Central memory CD8-positive, alpha-beta T cell (primary cell): ENCODE measurements at regions not wholly inside any gene's neighbourhood (a gene's known extent, or its start where the extent isn't known, plus 50 kb on each side); places are given as distances from the start of the nearest gene placed in this dataset.
"Not testable (repeated sequence)": the region's sequence is repeated elsewhere in the genome, so short reads cannot be mapped to it uniquely, and the experiment has no call there.

Experiments
- ATAC-seq: fragments of 150-1000 bp; cut with Tn5 transposase; replicated peaks from 2 replicates; pipeline ENCODE4 v1.10.0; 2022; ENCODE audit warnings: mild to moderate bottlenecking, moderate FRiP score, moderate number of reproducible peaks; ENCODE audit not compliant: poor library complexity, severe bottlenecking; ENCODE audit errors: extremely low read depth
- DNase-seq, 2 donors: peaks; one replicate each; pipeline ENCODE4 v3.0.0; 2021; ENCODE audit warnings: low spot score in 2 of 2
- H3K27ac Mint-ChIP-seq: one replicate; pipeline ENCODE4 v1.8.0; 2022; ENCODE audit warnings: low read depth, mild to moderate bottlenecking, moderate library complexity, mixed read lengths
- H3K27me3 Mint-ChIP-seq: one replicate; pipeline ENCODE4 v1.8.0; 2022; ENCODE audit warnings: mixed read lengths
- H3K36me3 Mint-ChIP-seq: one replicate; pipeline ENCODE4 v1.8.0; 2022; ENCODE audit warnings: mild to moderate bottlenecking, moderate library complexity, mixed read lengths; ENCODE audit not compliant: insufficient read depth
- H3K4me1 Mint-ChIP-seq: one replicate; pipeline ENCODE4 v1.8.0; 2022; ENCODE audit warnings: mixed read lengths
- H3K4me3 Mint-ChIP-seq: one replicate; pipeline ENCODE4 v1.8.0; 2022; ENCODE audit warnings: mild to moderate bottlenecking, moderate library complexity, mixed read lengths
- H3K9me3 Mint-ChIP-seq: one replicate; pipeline ENCODE4 v1.8.0; 2022; ENCODE audit warnings: mixed read lengths

GRCh38 chr18:30208546-30208945 is 834.0 kb downstream of the DSC3 start:
- Mint-ChIP-seq H3K27ac (no peak overlapping the region), H3K4me1 (no peaks in the 10 kb centered on the region), H3K4me3 (no peak overlapping the region), H3K36me3 (no peaks in the 10 kb centered on the region), H3K9me3 (peaks cover 14% of the 10 kb centered on the region), H3K27me3 (no peaks in the 10 kb centered on the region)
- ATAC-seq (no peak), DNase-seq (no peak)

DNA sequence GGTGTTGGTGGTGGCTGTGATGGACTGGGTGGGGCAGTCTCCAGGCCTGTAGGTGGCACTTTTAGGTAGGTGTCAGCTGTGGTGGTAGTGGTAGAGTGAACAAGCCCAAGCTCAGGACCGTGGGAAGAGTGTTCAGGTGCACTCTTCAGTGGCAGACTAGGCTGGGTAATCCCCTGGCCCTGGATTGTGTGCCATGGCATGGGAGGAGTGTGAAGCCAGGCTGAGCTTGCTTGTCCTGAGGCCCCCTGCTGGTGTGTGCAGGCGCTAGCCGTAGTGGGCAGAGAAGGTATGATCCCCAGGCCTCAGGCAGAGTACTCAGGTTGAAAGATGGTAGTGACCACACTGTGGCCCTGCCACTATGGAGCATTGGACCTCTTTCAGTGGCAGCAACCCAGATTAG is 850.3 kb downstream of the DSC3 start:
- H3K9me3 Mint-ChIP-seq, result peaks cover 16% of the 10 kb centered on the region
- H3K36me3 Mint-ChIP-seq, result no peaks in the 10 kb centered on the region
- ATAC-seq, result no peak

DNA sequence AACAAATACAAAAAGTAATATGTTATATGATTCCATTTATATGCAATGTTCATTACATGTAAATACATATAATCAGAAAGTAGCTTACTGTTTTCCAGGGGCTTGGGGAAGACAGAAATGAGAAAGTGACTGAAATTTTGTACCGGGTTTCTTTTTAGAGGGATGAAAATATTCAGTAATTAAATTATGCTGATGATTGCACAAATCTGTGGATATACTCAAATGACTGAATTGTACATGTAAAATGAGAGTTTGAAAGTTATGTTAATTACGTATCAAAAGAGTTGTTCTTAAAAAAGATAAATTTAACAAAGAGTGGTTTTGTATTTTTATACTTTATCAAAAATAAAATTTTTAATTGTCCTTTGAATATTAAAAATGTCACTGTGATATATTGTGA is 856.3 kb downstream of the DSC3 start:
- DNase-seq (no peak), ATAC-seq (no peak)
- no peaks in the 10 kb centered on the region for H3K4me1 Mint-ChIP-seq
- peaks cover 7% of the 10 kb centered on the region for H3K9me3 Mint-ChIP-seq
- H3K36me3 Mint-ChIP-seq, result no peaks in the 10 kb centered on the region
- H3K4me3 Mint-ChIP-seq, result no peak overlapping the region
- no peaks in the 10 kb centered on the region for H3K27me3 Mint-ChIP-seq
- H3K27ac Mint-ChIP-seq, result no peak overlapping the region

More for the DNA sequence above, 850.3 kb downstream of the DSC3 start:
- no peak for DNase-seq
- Mint-ChIP-seq H3K4me1 (no peaks in the 10 kb centered on the region), H3K4me3 (no peak overlapping the region), H3K27ac (no peak overlapping the region), H3K27me3 (no peaks in the 10 kb centered on the region)

- no peaks in the 10 kb centered on the region for H3K4me1 Mint-ChIP-seq
- DNase-seq (no peak), ATAC-seq (no peak)
- no peaks in the 10 kb centered on the region for H3K9me3 Mint-ChIP-seq
- H3K36me3 Mint-ChIP-seq, result no peaks in the 10 kb centered on the region
- H3K4me3 Mint-ChIP-seq, result no peak overlapping the region
- H3K27me3 Mint-ChIP-seq, result no peaks in the 10 kb centered on the region
- no peak overlapping the region for H3K27ac Mint-ChIP-seq
Observed at GRCh38 chr18:30177056-30177455, 865.5 kb downstream of the DSC3 start.

GRCh38 chr18:30175621-30176225 is 866.8 kb downstream of the DSC3 start:
- Mint-ChIP-seq H3K27me3 (no peaks in the 10 kb centered on the region), H3K4me3 (no peak overlapping the region), H3K4me1 (no peaks in the 10 kb centered on the region), H3K27ac (no peak overlapping the region), H3K36me3 (no peaks in the 10 kb centered on the region), H3K9me3 (no peaks in the 10 kb centered on the region)
- ATAC-seq (no peak), DNase-seq (no peak)

DNA sequence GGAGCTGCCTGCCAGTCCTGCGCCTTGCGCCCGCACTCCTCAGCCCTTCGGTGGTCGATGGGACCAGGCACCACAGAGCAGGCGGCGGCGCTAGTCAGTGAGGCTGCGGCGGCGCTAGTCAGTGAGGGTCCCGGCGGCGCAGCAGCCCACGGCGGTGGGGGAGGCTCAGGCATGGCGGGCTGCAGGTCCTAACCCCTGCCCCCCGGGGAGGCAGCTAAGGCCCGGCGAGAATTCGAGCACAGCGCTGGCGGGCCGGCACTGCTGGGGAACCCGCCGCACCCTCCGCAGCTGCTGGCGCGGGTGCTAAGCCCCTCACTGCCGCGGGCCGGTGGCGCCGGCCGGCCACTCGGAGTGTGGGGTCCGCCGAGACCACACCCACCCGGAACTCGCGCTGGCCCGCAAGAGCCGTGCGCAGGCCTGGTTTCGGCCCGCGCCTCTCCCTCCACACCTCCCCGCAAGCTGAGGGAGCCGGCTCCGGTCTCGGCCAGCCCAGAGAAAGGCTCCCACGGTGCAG is 867.4 kb downstream of the DSC3 start:
- no peak overlapping the region for H3K27ac Mint-ChIP-seq
- H3K36me3 Mint-ChIP-seq, result no peaks in the 10 kb centered on the region
- no peak for DNase-seq
- no peaks in the 10 kb centered on the region for H3K9me3 Mint-ChIP-seq
- H3K4me1 Mint-ChIP-seq, result no peaks in the 10 kb centered on the region
- H3K27me3 Mint-ChIP-seq, result no peaks in the 10 kb centered on the region
- H3K4me3 Mint-ChIP-seq, result no peak overlapping the region
- no peak for ATAC-seq

GRCh38 chr18:30163573-30163972 is 879.0 kb downstream of the DSC3 start:
- Mint-ChIP-seq H3K4me3 (no peak overlapping the region), H3K4me1 (no peaks in the 10 kb centered on the region), H3K9me3 (peaks cover 27% of the 10 kb centered on the region), H3K27ac (no peak overlapping the region), H3K36me3 (peaks cover 2% of the 10 kb centered on the region), H3K27me3 (no peaks in the 10 kb centered on the region)
- DNase-seq (no peak), ATAC-seq (no peak)

DNA sequence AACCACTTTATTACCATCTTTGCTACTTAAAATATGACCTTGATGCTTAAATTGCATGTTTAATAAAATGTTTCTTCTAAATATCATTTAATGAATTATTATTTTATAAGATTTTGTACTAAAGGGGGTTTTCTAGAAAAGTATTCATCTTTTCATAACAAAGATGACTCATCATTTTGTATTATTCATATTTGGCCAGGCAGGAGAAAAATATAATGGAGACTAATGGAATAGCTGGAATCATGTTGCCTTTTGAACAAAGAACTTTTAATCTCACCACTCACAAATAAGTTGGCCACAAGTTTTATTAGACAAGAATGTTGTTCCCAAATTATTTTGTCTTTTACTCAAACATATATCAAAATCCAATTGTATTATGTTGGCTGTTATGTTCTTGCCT is 882.4 kb downstream of the DSC3 start:
- no peak overlapping the region for H3K27ac Mint-ChIP-seq
- no peaks in the 10 kb centered on the region for H3K4me1 Mint-ChIP-seq
- H3K36me3 Mint-ChIP-seq, result peaks cover 2% of the 10 kb centered on the region
- DNase-seq (no peak), ATAC-seq (no peak)
- H3K9me3 Mint-ChIP-seq, result peaks cover 26% of the 10 kb centered on the region
- no peaks in the 10 kb centered on the region for H3K27me3 Mint-ChIP-seq
- no peak overlapping the region for H3K4me3 Mint-ChIP-seq

GRCh38 chr18:30150586-30151250 is 891.8 kb downstream of the DSC3 start:
- Mint-ChIP-seq H3K36me3 (peaks cover 1% of the 10 kb centered on the region), H3K4me3 (no peak overlapping the region), H3K4me1 (no peaks in the 10 kb centered on the region), H3K27me3 (no peaks in the 10 kb centered on the region), H3K27ac (no peak overlapping the region), H3K9me3 (peaks cover 11% of the 10 kb centered on the region)
- DNase-seq (no peak), ATAC-seq (no peak)

- ATAC-seq (no peak), DNase-seq (no peak)
- Mint-ChIP-seq H3K4me3 (no peak overlapping the region), H3K27me3 (no peaks in the 10 kb centered on the region), H3K4me1 (no peaks in the 10 kb centered on the region), H3K9me3 (peaks cover 15% of the 10 kb centered on the region), H3K36me3 (peaks cover 1% of the 10 kb centered on the region), H3K27ac (no peak overlapping the region)
Observed at GRCh38 chr18:30149585-30149984, 893.0 kb downstream of the DSC3 start.

- DNase-seq (no peak), ATAC-seq (no peak)
- Mint-ChIP-seq H3K27me3 (no peaks in the 10 kb centered on the region), H3K36me3 (no peaks in the 10 kb centered on the region), H3K4me1 (no peaks in the 10 kb centered on the region), H3K27ac (no peak overlapping the region), H3K9me3 (peaks cover 27% of the 10 kb centered on the region), H3K4me3 (no peak overlapping the region)
Observed at GRCh38 chr18:30142870-30143269, 899.7 kb downstream of the DSC3 start.

- DNase-seq, result no peak
- Mint-ChIP-seq H3K4me1 (no peaks in the 10 kb centered on the region), H3K27me3 (no peaks in the 10 kb centered on the region), H3K36me3 (no peaks in the 10 kb centered on the region), H3K4me3 (no peak overlapping the region), H3K27ac (no peak overlapping the region), H3K9me3 (peaks cover 27% of the 10 kb centered on the region)
- no peak for ATAC-seq
Observed at GRCh38 chr18:30142248-30142647, 900.3 kb downstream of the DSC3 start.

GRCh38 chr18:30141506-30141905 is 901.0 kb downstream of the DSC3 start:
- not testable (repeated sequence) for H3K4me3 Mint-ChIP-seq, H3K27ac Mint-ChIP-seq, ATAC-seq, H3K36me3 Mint-ChIP-seq, H3K4me1 Mint-ChIP-seq, H3K27me3 Mint-ChIP-seq, DNase-seq
- H3K9me3 Mint-ChIP-seq, result peaks cover 27% of the 10 kb centered on the region
